ENCODE measurements at regions not wholly inside any gene's neighbourhood (a gene's known extent, or its start where the extent isn't known, plus 50 kb on each side); places are given as distances from the start of the nearest gene placed in this dataset.

DNA sequence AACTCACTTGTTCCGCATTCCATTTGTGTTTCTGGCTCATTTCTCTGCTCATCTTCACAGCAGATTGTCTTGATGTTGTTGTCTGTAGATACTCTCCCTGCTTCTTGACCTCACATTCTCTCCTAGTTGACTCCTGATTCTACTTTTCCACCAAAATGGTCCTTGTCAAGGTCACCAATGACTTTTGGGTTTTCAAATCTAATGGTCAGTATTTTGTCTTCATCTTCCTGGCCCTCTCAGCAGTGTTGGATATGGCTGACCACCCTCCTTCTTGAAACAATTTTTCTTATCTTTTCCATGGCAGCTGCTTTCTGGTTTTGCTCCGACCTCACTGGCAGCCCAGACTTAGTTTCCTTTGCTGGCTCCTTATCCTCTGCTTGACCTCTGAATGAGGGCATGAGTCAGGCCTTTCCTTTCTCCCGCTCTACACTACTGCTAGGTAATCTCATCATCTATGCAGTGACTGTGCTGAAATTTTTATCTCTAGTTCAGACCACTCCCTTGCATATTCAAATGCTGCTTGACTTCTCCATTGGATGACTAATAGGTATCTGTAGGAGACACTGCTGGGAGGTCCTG lies 386.6 kb upstream of the SPRED2 start:
- TF ChIP-seq MYC (IDR thresholded peaks at IDR 0.05; ENCODE audit: low read depth, low read length) (no peak), POLR2A (IDR thresholded peaks at IDR 0.05; ENCODE audit: extremely low read depth, insufficient read length) (no peak)
- TF ChIP-seq, protein P1, sequence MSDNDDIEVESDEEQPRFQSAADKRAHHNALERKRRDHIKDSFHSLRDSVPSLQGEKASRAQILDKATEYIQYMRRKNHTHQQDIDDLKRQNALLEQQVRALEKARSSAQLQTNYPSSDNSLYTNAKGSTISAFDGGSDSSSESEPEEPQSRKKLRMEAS (IDR thresholded peaks at IDR 0.05; ENCODE audit: low read depth, low read length): no peak
- TF ChIP-seq, protein P2, sequence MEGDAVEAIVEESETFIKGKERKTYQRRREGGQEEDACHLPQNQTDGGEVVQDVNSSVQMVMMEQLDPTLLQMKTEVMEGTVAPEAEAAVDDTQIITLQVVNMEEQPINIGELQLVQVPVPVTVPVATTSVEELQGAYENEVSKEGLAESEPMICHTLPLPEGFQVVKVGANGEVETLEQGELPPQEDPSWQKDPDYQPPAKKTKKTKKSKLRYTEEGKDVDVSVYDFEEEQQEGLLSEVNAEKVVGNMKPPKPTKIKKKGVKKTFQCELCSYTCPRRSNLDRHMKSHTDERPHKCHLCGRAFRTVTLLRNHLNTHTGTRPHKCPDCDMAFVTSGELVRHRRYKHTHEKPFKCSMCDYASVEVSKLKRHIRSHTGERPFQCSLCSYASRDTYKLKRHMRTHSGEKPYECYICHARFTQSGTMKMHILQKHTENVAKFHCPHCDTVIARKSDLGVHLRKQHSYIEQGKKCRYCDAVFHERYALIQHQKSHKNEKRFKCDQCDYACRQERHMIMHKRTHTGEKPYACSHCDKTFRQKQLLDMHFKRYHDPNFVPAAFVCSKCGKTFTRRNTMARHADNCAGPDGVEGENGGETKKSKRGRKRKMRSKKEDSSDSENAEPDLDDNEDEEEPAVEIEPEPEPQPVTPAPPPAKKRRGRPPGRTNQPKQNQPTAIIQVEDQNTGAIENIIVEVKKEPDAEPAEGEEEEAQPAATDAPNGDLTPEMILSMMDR (IDR thresholded peaks at IDR 0.05; ENCODE audit: low read depth, low read length): no peak
- DNase-seq (ENCODE audit: low read depth): peak; percentile 6
- H3K4me3 ChIP-seq (ENCODE audit: low read depth, low read length): no peak overlapping the region

DNA sequence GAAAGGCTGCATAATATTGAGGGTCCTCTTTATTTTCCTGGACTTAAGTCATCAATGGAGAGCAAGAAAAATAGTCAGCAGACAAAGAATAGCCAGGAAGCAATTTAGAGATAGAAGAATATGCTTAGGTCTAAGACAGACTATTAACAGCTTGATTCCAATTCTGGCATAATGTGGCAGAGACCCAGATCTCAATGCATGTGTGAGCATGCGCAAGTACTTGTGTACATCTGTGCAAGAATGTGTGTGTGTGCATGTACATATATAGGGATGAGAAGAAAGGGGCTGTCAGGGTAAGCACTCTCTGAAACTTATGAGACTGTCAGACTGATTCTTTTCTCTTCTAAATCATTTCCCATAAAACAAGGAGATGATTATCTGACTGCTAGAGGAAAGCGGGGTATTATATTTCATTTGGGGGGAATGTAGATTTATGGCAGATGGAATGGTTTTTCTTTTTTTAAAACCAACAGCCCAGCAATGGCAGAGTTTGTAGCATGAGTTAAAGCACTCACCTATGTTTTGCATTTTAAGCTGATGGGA lies 381.3 kb upstream of the SPRED2 start:
- no peak for DNase-seq (ENCODE audit: low read depth)

DNA sequence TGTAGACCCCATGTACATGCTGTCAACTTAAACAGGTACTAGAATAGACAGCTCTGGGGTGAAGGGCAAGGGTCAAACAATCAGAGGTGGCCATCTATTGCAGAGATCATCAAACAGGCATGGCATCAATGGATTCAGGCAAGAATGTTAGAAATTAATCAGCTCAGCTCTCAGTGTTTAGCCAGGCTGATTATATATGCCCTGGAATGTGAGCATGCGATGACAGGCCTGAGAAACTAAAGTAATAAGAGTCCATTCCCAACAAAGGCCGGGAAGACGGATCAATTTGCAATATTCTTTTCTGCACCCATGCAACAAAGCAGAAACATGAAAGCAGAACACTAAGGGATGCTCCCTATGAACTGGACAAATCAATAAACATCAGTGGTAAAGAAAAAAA lies 380.5 kb upstream of the SPRED2 start:
- no peak for DNase-seq (ENCODE audit: low read depth)
- H3K4me3 ChIP-seq (ENCODE audit: low read depth, low read length): no peak overlapping the region
- TF ChIP-seq MYC (IDR thresholded peaks at IDR 0.05; ENCODE audit: low read depth, low read length): no peak
- TF ChIP-seq, protein P2 (IDR thresholded peaks at IDR 0.05; ENCODE audit: low read depth, low read length): no peak
- TF ChIP-seq, protein P1 (IDR thresholded peaks at IDR 0.05; ENCODE audit: low read depth, low read length): no peak
- TF ChIP-seq POLR2A (IDR thresholded peaks at IDR 0.05; ENCODE audit: extremely low read depth, insufficient read length): no peak

More for the DNA sequence above, 381.3 kb upstream of the SPRED2 start:
- no peak overlapping the region for H3K4me3 ChIP-seq (ENCODE audit: low read depth, low read length)
- TF ChIP-seq MYC (IDR thresholded peaks at IDR 0.05; ENCODE audit: low read depth, low read length) (no peak), POLR2A (IDR thresholded peaks at IDR 0.05; ENCODE audit: extremely low read depth, insufficient read length) (no peak)
- TF ChIP-seq, protein P1 (IDR thresholded peaks at IDR 0.05; ENCODE audit: low read depth, low read length): no peak
- TF ChIP-seq, protein P2 (IDR thresholded peaks at IDR 0.05; ENCODE audit: low read depth, low read length): no peak

DNA sequence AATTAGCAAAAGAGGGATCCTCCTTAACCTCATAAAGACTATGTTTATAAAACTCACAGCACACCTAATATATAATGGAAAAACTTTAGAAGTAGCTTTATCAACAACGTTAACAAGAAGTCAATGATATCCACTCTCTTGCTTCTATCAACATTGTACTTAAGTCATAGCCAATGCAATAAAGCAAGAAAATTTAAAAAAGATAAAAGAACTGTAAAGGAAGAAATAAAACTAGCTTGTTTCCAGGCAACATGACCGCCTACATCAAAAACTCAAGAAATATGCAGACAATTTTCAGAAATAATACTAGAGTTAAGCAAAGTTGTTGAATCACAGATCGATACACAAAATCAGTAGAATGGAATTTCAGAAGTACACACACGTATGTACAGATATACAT lies 375.5 kb upstream of the SPRED2 start:
- TF ChIP-seq POLR2A (IDR thresholded peaks at IDR 0.05; ENCODE audit: extremely low read depth, insufficient read length): no peak
- TF ChIP-seq, protein P2 (IDR thresholded peaks at IDR 0.05; ENCODE audit: low read depth, low read length): no peak
- TF ChIP-seq MYC (IDR thresholded peaks at IDR 0.05; ENCODE audit: low read depth, low read length): no peak
- TF ChIP-seq, protein P1 (IDR thresholded peaks at IDR 0.05; ENCODE audit: low read depth, low read length): no peak
- DNase-seq (ENCODE audit: low read depth): no peak
- no peak overlapping the region for H3K4me3 ChIP-seq (ENCODE audit: low read depth, low read length)

DNA sequence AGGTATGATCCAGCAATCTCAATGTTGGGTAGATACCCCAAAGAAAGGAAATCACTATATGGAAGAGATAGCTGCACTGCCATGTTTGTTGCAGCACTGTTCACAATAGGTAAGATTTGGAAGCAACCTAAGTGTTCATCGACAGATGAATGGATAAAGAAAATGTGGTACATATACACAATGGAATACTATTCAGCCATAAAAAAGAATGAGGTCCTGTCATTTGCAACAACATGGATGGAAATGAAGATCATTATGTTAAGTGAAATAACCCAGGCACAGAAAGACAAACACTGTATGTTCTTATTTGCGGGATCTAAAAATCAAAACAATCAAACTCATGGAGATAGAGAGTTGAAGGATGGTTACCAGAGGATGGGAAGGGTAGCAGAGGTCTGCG lies 372.4 kb upstream of the SPRED2 start:
- TF ChIP-seq, protein P2 (IDR thresholded peaks at IDR 0.05; ENCODE audit: low read depth, low read length): no peak
- TF ChIP-seq, protein P1 (IDR thresholded peaks at IDR 0.05; ENCODE audit: low read depth, low read length): no peak
- TF ChIP-seq MYC (IDR thresholded peaks at IDR 0.05; ENCODE audit: low read depth, low read length): no peak
- TF ChIP-seq POLR2A (IDR thresholded peaks at IDR 0.05; ENCODE audit: extremely low read depth, insufficient read length): no peak
- no peak overlapping the region for H3K4me3 ChIP-seq (ENCODE audit: low read depth, low read length)
- DNase-seq (ENCODE audit: low read depth): no peak

Data from NB4 (cell line).